GM18498 (cell line): ENCODE measurements at regions not wholly inside any gene's neighbourhood (a gene's known extent, or its start where the extent isn't known, plus 50 kb on each side); places are given as distances from the start of the nearest gene placed in this dataset.
"Not testable (repeated sequence)": the region's sequence is repeated elsewhere in the genome, so short reads cannot be mapped to it uniquely, and the experiment has no call there.

Source experiments
- ATAC-seq: cut with Tn5 transposase; IDR thresholded peaks from one replicate; pipeline ENCODE4 v1.9.1; 2021; ENCODE audit warnings: mild to moderate bottlenecking, moderate library complexity; ENCODE audit not compliant: unreplicated experiment

DNA sequence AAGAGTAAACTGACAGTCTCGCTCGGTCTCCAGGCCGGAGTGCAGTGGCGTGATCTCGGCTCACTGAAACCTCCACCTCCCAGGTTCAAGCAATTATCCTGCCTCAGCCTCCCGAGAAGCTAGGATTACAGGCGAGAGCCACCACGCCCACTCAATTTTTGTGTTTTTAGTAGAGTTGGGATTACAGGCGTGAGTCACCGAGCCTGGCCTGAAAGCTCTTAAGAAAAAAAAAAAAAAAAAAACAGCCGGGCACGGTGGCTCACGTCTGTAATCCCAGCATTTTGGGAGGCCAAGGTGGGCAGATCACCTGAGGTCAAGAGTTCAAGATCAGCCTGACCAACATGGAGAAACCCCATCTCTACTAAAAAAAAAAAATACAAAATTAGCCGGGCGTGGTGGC is 55.3 kb upstream of the THOC2 start:
- ATAC-seq = not testable (repeated sequence)

DNA sequence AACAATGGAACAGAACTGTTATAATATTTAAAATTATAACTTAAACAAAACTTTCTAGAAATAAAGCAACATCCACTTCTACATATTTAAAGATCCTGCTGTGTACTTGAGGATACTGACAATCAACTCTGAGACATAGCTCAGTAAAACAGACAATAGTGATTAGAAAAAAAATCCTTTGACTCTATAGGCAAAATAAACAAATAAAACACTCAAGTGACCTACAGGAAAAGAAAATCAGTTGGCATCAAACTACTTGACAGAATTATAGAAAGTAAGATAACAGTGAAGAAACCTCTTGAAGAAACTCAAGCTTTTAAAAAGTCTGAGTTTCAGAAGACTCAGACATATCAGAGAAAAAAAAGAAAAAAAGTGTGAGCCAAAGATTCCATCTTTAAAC is 55.9 kb upstream of the THOC2 start:
- no peak for ATAC-seq

- peak; percentile 51 for ATAC-seq
These were observed 62.1 kb upstream of the XIAP start for GRCh38 chrX:123797543-123798447.

DNA sequence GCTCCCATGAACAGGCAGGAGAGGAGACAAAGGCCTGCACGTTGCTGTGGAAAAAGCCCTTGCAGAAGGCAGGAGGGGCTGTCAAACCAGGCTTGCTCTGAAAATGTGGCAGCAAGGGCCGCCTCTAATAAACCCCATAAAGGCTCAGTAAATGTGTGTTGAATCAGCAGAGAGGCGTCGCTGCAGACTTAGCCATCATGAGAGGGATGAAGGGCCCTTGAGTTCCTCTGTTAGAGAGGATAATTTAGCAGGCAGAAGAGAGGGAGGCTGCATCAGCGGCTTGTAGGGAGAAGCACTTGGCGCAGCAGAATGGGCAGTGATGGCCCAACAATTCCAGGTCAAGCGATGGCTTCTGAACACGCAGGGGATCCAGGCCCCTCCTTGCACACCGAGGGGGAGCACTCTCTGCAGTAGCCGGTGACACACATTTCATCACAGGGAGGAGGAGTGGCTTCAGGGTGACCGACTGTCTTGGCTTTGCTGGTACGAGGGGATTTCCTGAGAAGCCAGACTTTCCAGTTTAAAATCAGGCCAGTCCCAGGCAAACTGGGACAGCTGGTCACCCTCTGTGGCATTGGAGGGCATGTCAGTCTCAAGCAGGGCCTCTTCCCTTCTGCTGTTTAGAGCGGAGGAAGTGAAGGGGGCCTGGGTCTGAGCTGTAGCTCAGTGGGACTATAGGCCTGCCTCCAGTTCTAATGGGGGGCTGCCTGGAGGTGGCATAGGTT is 61.0 kb upstream of the XIAP start:
- ATAC-seq = not testable (repeated sequence)

DNA sequence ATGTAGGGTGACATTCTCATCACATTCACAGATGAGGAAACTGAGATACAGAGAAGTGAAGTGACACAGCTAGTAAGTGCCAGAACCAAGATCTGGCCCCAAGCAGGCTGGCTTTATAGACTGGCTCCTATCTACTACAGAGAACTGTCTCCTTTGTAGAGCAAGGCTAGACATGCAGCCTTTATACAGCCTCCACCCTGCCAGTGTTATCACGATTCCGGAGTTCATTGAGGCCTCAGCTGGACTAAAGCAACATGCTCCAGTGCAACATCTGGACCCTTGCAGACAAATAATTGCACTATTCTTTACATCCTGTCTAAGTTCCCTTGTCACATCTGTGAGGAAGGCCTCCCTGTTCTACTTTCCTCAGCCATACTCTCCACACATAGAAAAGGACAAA is 58.0 kb upstream of the XIAP start:
- no peak for ATAC-seq

- peak; percentile 65 for ATAC-seq
These were observed 56.4 kb upstream of the XIAP start for GRCh38 chrX:123803331-123803983.

DNA sequence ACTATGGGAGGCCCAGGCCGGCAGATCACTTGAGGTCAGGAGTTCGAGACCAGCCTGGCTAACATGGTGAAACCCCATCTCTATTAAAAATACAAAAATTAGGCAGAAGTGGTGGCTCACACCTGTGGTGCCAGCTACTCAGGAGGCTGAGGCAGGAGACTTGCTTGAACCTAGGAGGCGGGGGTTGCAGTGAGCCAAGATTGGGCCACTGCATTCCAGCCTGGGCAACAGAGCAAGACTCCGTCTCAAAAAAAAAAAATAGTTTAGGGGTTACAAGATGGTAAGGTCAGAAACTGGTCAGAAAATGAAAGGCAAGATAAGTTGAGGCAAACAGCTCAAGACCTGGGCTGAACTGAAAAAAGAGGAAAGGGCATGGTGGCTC is 55.9 kb upstream of the XIAP start:
- not testable (repeated sequence) for ATAC-seq

GRCh38 chrX:123807835-123808416 is 51.9 kb upstream of the XIAP start:
- no peak for ATAC-seq

GRCh38 chrX:123809854-123810375 is 49.9 kb upstream of the XIAP start:
- no peak for ATAC-seq
